GM23338 (cell line): ENCODE measurements at regions not wholly inside any gene's neighbourhood (a gene's known extent, or its start where the extent isn't known, plus 50 kb on each side); places are given as distances from the start of the nearest gene placed in this dataset.

Source experiments
- ATAC-seq: fragments of 200-7000 bp; cut with Tn5 transposase; 3 replicates; pipeline ENCODE4 v1.9.1; 2020
- DNase-seq: peaks from one replicate; pipeline ENCODE4 v3.0.0-alpha.2; 2015; ENCODE audit warnings: low spot score
- H2AFZ ChIP-seq: fragments of 200-600 bp; sonication (generic); 2 replicates; pipeline ENCODE4 v1.8.0; 2016; ENCODE audit warnings: antibody characterized with exemption, mild to moderate bottlenecking, moderate library complexity
- H3F3A ChIP-seq: fragments of 200-600 bp; sonication (generic); replicated peaks from 2 replicates; pipeline ENCODE4 v1.8.0; 2017; ENCODE audit warnings: antibody characterized with exemption, mixed run types, low read depth
- H3K27ac ChIP-seq: fragments of 200-600 bp; sonication (generic); 2 replicates; pipeline ENCODE4 v1.6.1; 2016; ENCODE audit warnings: low read depth
- H3K27me3 ChIP-seq: fragments of 200-600 bp; sonication (generic); 2 replicates; pipeline ENCODE4 v1.8.0; 2016; ENCODE audit warnings: mild to moderate bottlenecking, mixed run types, moderate library complexity; ENCODE audit not compliant: insufficient read depth
- H3K36me3 ChIP-seq: fragments of 200-600 bp; sonication (generic); 2 replicates; pipeline ENCODE4 v1.8.0; 2016; ENCODE audit warnings: mild to moderate bottlenecking; ENCODE audit not compliant: insufficient read depth
- H3K4me1 ChIP-seq: fragments of 200-600 bp; sonication (generic); 2 replicates; pipeline ENCODE4 v1.8.0; 2016; ENCODE audit warnings: mild to moderate bottlenecking, moderate library complexity; ENCODE audit not compliant: insufficient read depth
- H3K4me2 ChIP-seq: fragments of 200-600 bp; sonication (generic); 2 replicates; pipeline ENCODE4 v1.7.1; 2017; ENCODE audit warnings: mixed run types
- H3K4me3 ChIP-seq: fragments of 200-600 bp; sonication (generic); 2 replicates; pipeline ENCODE4 v1.6.1; 2016; ENCODE audit warnings: mixed run types
- H3K79me2 ChIP-seq: fragments of 200-600 bp; sonication (generic); replicated peaks from 2 replicates; pipeline ENCODE4 v1.8.0; 2017; ENCODE audit warnings: mild to moderate bottlenecking; ENCODE audit not compliant: insufficient read depth
- H3K9me2 ChIP-seq: fragments of 200-600 bp; sonication (generic); 2 replicates; pipeline ENCODE4 v1.8.0; 2017; ENCODE audit not compliant: insufficient read depth
- H4K20me1 ChIP-seq: fragments of 200-600 bp; sonication (generic); replicated peaks from 2 replicates; pipeline ENCODE4 v1.8.0; 2017; ENCODE audit warnings: mild to moderate bottlenecking; ENCODE audit not compliant: insufficient read depth
- H3K27ac Mint-ChIP-seq: 2 replicates; pipeline ENCODE4 v1.8.0; 2020; ENCODE audit warnings: inconsistent platforms, mild to moderate bottlenecking, moderate library complexity, mixed read lengths
- H3K27me3 Mint-ChIP-seq: 3 replicates; pipeline ENCODE4 v1.8.0; 2022; ENCODE audit warnings: low read depth, mild to moderate bottlenecking, moderate library complexity, mixed read lengths, inconsistent platforms; ENCODE audit not compliant: insufficient read depth, poor library complexity
- H3K36me3 Mint-ChIP-seq: 3 replicates; pipeline ENCODE4 v1.8.0; 2021; ENCODE audit warnings: low read depth, mild to moderate bottlenecking, inconsistent platforms, moderate library complexity, mixed read lengths
- H3K4me1 Mint-ChIP-seq: 3 replicates; pipeline ENCODE4 v1.8.0; 2020; ENCODE audit warnings: mild to moderate bottlenecking, inconsistent platforms, mixed read lengths
- H3K4me3 Mint-ChIP-seq: 3 replicates; pipeline ENCODE4 v1.8.0; 2021; ENCODE audit warnings: moderate library complexity, mild to moderate bottlenecking, inconsistent platforms, mixed read lengths
- H3K9me3 Mint-ChIP-seq: 3 replicates; pipeline ENCODE4 v1.8.0; 2020; ENCODE audit warnings: moderate library complexity, mild to moderate bottlenecking, inconsistent platforms, mixed read lengths
- CREB1 ChIP-seq: fragments of 250-450 bp; sonication (Bioruptor Pico); IDR thresholded peaks from 2 replicates; pipeline ENCODE4 v1.5.0; 2020; ENCODE audit warnings: low read depth, mild to moderate bottlenecking, moderate library complexity
- CTCF ChIP-seq, 2 experiments: fragments of 200-600 bp in 1 of 2; sonication (generic) in 1 of 2; conservative IDR thresholded peaks; 2 replicates each; pipeline versions ENCODE4 v1.5.1 to v1.6.1; 2016 to 2017; ENCODE audit warnings: antibody characterized with exemption in 2 of 2, low read depth in 2 of 2, mild to moderate bottlenecking in 2 of 2, moderate library complexity in 1 of 2
- ETS1 ChIP-seq: IDR thresholded peaks from 2 replicates; pipeline ENCODE4 v1.6.1; 2016; ENCODE audit warnings: antibody characterized with exemption
- EZH2 ChIP-seq: fragments of 200-600 bp; sonication (generic); IDR thresholded peaks from one replicate; pipeline ENCODE4 v1.8.0; 2017; ENCODE audit warnings: antibody characterized with exemption, mild to moderate bottlenecking, low read depth; ENCODE audit not compliant: unreplicated experiment
- EZH2phosphoT487 ChIP-seq: fragments of 200-600 bp; sonication (generic); IDR thresholded peaks from one replicate; pipeline ENCODE4 v1.8.1; 2018; ENCODE audit warnings: antibody characterized with exemption; ENCODE audit not compliant: unreplicated experiment
- JUNB ChIP-seq: IDR thresholded peaks from one replicate; pipeline ENCODE4 v1.6.1; 2016; ENCODE audit warnings: antibody characterized with exemption; ENCODE audit not compliant: unreplicated experiment
- NANOG ChIP-seq: IDR thresholded peaks from 2 replicates; pipeline ENCODE4 v1.6.1; 2016; ENCODE audit warnings: antibody characterized with exemption, borderline replicate concordance
- POLR2AphosphoS5 ChIP-seq: IDR thresholded peaks from 2 replicates; pipeline ENCODE4 v1.6.1; 2016; ENCODE audit warnings: antibody characterized with exemption, low read depth
- REST ChIP-seq: IDR thresholded peaks from one replicate; pipeline ENCODE4 v1.6.1; 2018; ENCODE audit warnings: antibody characterized with exemption; ENCODE audit not compliant: unreplicated experiment
- STAT1 ChIP-seq: IDR thresholded peaks from one replicate; pipeline ENCODE4 v1.6.1; 2016; ENCODE audit warnings: antibody characterized with exemption; ENCODE audit not compliant: unreplicated experiment
- ZNF114 ChIP-seq: fragments of 250-450 bp; sonication (Bioruptor Pico); IDR thresholded peaks from 2 replicates; pipeline ENCODE4 v1.5.0; 2020; ENCODE audit warnings: mild to moderate bottlenecking, moderate library complexity
- ZNF331 ChIP-seq: fragments of 250-450 bp; sonication (Bioruptor Pico); IDR thresholded peaks from 2 replicates; pipeline ENCODE4 v1.5.0; 2020; ENCODE audit warnings: low read depth, mild to moderate bottlenecking, moderate library complexity
- ZNF462 ChIP-seq: fragments of 250-450 bp; sonication (Bioruptor Pico); IDR thresholded peaks from 2 replicates; pipeline ENCODE4 v1.5.0; 2020; ENCODE audit warnings: mild to moderate bottlenecking, moderate library complexity

- ATAC-seq (no peak), DNase-seq (no peak)
- H2AFZ ChIP-seq: no peak overlapping the region
- no peaks in the 10 kb centered on the region for H3K79me2 ChIP-seq
- H3K9me3 Mint-ChIP-seq: no peaks in the 10 kb centered on the region
- H3K36me3 Mint-ChIP-seq: no peaks in the 10 kb centered on the region
- TF ChIP-seq ZNF114 (CRISPR knock-in tag) (no peak), REST (no peak), POLR2AphosphoS5 (no peak), STAT1 (no peak), NANOG (no peak), ZNF462 (CRISPR knock-in tag) (no peak), ETS1 (no peak), JUNB (no peak), EZH2 (no peak), CREB1 (CRISPR knock-in tag) (no peak), EZH2phosphoT487 (no peak), ZNF331 (CRISPR knock-in tag) (no peak), CTCF (conservative IDR thresholded peaks at IDR 0.05; ENCODE audit: low read depth in 2 of 2) (no peak)
- no peak overlapping the region for H3K27ac Mint-ChIP-seq
- H3F3A ChIP-seq: no peaks in the 10 kb centered on the region
- H3K9me2 ChIP-seq: no peaks in the 10 kb centered on the region
- no peak overlapping the region for H3K4me3 ChIP-seq
- H3K27me3 Mint-ChIP-seq: no peaks in the 10 kb centered on the region
- no peaks in the 10 kb centered on the region for H3K27me3 ChIP-seq
- no peak overlapping the region for H3K27ac ChIP-seq
- H3K4me1 ChIP-seq: no peaks in the 10 kb centered on the region
- H3K4me1 Mint-ChIP-seq: no peaks in the 10 kb centered on the region
- no peak overlapping the region for H3K4me3 Mint-ChIP-seq
- no peaks in the 10 kb centered on the region for H3K36me3 ChIP-seq
- no peaks in the 10 kb centered on the region for H4K20me1 ChIP-seq
- no peak overlapping the region for H3K4me2 ChIP-seq
These were observed 343.1 kb downstream of the CCER1 start for GRCh38 chr12:90611891-90612290.
